Activated CD4-positive, CD25-positive, alpha-beta regulatory T cell treated with anti-CD3 and anti-CD28 coated beads, Interleukin-2, amount 50 U/mL, for 24 hours (primary cell): ENCODE measurements at regions not wholly inside any gene's neighbourhood (a gene's known extent, or its start where the extent isn't known, plus 50 kb on each side); places are given as distances from the start of the nearest gene placed in this dataset.
"Not testable (repeated sequence)": the region's sequence is repeated elsewhere in the genome, so short reads cannot be mapped to it uniquely, and the experiment has no call there.

Experiments
- ATAC-seq, 2 donors: fragments of 150-1000 bp; cut with Tn5 transposase; one replicate each; pipeline ENCODE4 v1.10.0; 2021; ENCODE audit warnings: mild to moderate bottlenecking in 1 of 2, moderate library complexity in 1 of 2

DNA sequence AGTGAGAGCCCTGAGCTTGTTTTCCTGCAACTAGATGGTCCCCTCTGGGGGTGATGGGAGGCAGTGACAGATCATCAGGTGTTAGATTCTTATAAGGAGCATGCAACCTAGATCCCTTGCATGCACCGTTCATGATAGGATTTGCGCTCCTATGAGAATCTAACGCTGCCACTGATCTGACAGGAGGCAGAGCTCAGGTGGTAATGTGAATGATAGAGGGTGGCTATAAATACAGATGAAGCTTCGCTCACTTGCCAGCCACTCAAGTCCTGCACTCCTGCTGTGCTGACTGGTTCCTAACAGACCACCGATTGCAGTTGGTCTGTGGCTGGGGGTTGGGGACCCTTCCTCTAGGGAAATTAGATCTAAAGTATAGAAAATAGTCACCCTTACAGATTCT is 290.6 kb upstream of the ADCY2 start:
- ATAC-seq = no peak

DNA sequence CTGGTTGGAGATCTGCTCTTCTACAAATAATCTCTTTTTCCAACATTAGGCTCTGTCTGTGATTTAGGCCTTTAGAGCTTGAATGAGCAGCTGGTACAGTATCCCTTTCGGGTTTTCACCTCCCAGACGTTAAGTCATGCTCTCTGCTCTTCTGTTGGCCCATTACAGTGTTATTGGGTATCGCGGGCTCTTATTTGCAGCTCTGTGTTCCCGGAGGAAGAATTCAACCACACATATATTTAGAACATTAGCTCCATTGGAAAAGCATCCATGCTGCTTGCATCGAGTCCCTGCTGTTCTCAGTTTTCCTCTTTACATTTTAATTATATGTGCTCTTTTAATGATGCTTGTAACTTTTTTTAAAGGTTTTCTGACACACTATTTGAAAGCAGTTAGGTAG is 278.0 kb upstream of the ADCY2 start:
- no peak for ATAC-seq

DNA sequence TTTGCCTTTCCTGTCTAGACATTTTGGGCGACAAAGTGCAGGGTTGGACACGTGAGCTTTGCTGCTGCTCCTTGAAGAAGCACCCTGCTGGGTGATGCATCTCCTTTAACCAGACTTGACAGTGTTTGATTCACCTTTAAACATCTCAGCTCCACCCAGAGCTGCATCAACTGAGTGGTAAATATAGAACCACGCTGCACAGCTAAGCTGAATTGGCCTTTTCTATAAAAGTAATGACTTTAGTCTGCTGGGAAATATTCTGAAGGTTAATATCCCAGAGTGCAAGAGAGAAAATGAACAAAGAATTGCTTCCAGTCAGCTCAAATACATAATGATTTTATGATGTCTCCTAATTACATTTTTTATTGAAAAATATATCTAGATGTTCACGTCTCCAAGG is 264.3 kb upstream of the ADCY2 start:
- ATAC-seq = no peak

DNA sequence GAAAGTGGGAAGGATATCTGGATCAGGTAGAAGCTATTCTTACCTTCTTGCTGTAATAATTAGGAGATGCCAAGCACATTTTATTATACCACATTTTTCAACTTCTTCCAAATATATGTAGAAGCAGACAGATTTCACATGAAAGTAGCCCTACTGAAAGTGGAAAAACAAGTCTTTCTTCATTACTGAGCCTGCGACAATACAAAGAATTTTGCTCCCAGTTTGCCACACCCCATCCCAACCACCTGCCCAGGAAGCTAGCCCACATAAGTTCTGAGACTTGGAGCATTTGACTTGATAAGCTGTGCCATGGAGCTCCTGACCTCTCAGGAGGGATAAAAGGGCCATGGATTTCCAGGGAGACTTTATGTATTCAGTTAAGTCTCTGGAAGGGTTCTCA is 249.1 kb upstream of the ADCY2 start:
- no peak for ATAC-seq

DNA sequence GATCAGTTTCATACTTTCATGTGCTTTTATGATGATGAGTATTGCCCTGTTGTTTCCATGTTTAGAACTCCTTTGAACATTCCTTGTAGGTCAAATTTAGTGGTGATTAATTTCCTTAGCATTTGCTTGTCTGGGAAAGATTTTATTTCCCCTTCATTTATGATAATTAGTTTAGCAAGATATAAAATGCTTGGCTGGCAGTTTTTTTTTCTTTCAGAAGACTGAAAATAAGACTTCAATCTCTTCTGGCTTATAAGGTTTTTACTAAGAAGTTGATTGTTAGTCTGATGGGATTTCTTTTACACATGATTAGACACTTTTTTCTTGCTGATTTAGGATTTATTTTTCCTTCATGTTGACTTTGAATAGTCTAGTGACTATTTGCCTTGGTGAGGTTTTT is 238.9 kb upstream of the ADCY2 start:
- no peak for ATAC-seq

DNA sequence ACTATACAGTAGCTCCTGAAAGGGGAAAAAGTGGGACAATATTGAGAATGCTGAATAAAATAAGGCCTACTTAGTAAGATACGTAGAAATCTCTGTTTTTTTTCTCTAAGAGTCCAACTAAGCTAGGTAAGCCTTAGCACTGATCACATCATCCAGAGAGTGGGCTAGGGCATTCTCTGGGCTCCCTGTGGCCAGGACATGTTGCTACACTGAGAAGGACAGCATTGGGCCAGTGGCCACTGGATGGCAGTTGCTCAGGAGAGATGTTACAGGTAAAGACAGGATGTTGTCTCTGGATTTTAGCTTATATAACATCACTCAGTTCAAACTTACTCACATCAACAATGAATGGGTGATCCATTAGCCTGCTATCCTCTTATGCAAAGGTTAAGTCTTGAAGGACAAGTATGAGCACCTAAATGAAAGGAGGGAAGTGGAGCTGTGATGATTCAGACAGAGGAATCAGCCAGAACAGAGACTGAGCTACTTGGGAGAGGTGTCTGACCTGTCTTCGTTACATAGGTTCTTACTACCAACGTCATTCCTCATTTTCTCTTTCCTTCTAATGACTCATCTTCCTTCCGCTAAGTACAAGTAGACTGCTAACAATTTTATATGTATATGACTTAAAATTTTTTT is 226.6 kb upstream of the ADCY2 start:
- ATAC-seq = no peak

DNA sequence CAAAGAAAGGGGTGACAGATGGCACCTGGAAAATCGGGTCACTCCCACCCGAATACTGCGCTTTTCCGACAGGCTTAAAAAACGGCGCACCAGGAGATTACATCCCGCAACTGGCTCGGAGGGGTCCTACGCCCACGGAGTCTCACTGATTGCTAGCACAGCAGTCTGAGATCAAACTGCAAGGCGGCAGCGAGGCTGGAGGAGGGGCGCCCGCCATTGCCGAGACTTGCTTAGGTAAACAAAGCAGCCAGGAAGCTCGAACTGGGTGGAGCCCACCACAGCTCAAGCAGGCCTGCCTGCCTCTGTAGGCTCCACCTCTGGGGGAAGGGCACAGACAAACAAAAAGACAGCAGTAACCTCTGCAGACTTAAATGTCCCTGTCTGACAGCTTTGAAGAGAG is 225.2 kb upstream of the ADCY2 start:
- not testable (repeated sequence) for ATAC-seq

DNA sequence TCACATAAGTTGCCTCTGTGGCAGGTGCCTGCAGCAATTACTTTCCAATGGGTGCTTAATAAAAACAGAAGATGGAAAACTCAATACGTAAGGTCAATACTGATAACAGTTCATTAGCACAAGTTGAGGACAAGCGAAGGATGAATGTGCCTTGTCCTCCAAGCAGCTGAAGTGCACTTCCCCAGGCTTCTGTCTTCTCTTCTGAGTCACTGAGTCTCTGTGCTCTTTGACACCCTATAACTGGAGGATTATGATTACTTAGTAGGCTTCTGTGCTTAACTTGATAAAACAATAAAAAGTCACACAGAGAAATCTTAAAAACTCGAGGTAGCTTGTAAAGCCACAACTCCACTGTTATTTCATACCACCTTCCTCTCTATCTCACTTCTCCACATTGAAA is 216.6 kb upstream of the ADCY2 start:
- ATAC-seq = no peak

DNA sequence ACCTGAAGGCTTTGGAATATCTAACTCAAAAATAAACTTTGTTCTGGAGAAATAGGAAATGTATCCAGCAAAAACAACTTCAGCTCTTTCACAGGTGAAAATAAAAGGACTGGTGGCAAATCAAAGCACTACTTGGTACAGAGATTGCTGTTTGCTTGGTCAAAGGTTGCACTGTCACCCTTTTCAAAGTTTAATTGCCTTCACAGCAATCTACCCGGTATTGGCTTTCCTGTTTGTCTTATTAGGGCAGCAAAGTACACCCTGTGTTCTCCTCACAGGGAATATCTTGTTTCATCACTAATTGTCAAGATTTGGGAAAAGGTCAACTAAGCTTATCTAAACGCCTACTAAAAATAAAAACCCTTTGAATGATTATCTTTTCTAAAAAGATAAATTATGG is 214.1 kb upstream of the ADCY2 start:
- ATAC-seq = no peak

DNA sequence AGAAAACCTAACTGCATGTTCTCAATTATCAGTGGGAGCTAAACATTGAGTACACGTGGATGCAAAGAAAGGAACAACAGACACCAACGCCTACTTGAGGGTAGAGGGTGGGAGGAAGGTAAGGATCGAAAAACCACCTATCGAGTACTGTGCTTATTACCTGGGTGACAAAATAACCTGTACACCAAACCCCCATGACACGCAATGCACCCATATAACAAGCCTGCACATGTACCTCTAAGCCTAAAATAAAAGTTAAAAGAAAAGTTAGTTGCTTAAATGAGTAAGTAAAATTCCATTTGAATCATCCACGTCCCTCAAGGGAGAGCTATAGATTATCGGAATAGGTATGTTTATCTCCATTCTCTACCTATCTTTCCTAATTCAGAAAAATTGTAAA is 210.2 kb upstream of the ADCY2 start:
- ATAC-seq = no peak

DNA sequence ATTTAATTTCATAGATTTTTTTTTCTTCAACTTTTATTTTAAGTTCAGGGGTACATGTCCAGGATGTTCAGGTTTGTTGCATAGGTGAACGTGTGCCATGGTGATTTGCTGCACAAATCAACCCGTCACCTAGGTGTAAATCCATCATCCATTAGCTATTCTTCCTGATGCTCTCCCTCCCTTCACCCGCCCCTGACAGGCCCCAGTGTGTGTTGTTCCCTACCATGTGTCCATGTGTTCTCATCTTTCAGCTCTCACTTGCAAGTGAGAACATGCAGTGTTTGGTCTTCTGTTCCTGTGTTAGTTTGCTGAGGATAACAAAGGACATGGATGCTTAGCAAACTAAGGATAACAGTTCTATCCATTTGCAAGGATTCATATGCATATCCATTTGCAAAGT is 209.1 kb upstream of the ADCY2 start:
- no peak for ATAC-seq

DNA sequence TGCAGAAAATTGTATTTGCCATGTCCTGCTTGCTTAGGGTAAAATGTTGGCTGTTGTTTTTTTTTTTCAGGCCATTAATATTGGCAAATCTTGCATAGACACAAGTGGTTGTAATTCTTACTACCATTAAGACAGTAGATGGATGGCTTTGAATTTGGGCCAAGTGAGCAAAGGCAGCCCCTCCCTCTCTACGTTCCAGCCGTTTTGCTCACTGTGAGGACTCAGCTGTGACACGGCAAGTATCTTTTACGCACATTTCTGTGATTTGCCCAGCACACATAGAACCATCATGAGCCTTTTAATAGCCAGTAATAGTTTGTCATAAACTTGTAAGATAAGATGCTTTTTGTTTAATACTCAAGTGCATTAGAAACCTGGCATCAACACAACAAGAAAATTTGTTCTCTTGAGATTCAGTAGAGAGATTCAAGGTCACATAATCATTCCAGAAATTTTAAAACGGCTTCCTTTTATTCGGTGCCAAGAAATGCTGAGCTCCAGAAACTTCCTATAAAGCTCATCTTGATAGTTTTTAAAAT is 205.2 kb upstream of the ADCY2 start:
- no peak for ATAC-seq

DNA sequence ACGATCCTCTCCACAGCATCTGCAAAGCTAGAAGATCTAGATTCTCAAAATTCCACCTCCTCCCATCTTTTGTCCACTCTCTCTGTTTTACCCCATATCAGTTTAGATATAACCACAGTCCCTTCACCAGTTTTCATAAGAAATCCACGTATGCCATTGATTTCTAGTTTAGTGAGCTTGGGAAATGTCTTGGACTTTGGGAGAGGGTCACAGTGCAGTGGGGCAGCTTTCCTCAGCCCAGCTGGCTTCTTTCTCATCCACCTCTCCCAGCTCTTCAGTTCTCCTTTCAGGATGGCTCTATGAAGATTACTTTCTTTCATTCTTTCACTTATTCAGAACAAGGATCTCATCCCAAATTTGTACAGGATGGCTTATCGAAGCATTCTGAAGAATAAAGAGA is 203.9 kb upstream of the ADCY2 start:
- ATAC-seq = no peak

DNA sequence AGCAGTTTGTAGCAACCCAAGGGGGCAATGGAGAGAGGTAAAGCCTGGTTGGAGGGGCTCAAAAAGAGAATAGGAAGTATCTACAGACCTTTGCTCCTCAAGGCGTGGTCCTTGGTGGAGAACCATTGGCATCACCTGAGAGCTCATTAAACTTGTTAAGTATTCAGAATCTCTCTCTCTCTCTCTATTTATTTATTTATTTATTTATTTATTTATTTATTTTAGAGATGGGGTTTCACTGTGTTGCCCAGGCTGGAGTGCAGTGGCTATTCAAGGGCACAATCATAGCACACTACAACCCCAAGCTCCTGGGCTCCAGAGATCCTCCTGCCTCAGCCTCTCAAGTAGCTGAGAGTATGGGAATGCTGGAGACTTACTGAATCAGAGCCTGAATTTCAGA is 193.1 kb upstream of the ADCY2 start:
- ATAC-seq = no peak

DNA sequence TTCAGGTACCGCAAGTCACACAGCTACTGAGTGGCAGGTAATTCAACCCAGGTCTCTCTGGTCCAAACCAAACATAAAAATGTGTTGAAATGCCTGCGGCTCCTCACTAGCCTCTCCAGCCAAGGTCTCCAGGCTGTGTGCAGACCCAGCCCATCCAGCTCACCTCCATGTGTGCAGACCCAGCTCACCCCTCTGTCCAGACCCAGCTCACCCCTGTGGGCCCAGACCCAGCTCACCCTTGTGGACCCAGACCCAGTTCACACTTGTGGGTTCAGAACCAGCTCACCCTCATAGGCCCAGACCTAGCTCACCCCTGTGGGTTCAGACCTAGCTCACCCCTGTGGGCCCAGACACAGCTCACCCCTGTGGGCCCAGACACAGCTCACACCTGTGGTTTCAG is 188.0 kb upstream of the ADCY2 start:
- no peak for ATAC-seq

DNA sequence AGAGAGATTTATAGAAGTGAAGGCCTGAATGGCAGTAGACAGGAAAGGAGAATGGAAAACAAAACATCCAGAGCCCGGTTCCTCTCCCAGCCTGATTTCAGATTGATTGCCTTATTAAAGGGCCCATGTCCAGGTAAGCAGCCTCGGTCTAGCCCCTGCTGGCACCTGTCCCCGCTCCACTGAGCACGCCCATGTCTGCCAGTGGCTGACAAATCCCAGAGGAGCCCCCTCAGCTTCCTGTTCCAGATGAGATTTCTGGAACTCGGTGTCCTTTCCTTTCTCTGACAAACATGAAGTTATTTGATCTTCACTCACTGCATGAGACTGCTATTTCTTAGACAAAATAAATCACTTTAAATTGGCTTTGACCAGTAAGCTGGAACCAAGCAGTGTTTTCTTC is 187.0 kb upstream of the ADCY2 start:
- ATAC-seq = no peak

DNA sequence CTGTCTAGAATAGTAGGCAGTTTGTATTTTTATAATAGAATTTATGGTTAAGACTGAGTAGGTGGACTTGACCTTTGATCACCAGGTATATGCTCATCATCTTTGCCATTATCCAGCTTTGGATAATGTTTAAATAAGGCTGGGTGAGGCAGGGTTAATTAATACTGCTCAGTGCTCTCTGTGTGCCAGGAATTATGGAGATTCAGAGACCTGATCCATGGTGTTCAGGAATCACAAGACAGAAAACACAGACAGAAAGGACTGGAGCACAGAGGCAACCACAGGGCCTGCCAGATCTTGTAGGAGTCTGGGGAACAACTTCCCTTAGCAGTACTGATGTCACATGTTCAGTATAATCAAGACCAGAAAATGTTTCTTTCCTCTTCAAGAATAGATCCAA is 186.3 kb upstream of the ADCY2 start:
- ATAC-seq = no peak

DNA sequence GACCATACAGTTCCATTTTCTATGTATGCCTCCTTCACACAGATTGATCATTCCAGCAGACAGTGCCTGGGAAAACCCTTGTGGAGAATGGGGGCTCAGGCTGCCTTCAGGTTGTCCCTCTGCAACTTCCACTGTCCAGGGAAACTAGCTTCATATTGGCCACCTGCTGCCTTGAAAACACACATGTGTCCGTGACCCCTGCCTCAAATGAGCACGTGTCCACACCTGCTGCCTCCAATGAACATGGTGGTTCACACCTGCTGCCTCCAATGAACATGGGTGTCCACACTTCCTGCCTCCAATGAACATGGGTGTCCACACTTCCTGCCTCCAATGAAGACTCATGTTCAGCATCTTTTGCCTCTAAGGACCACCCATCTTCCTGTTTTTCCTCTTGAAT is 185.4 kb upstream of the ADCY2 start:
- no peak for ATAC-seq

DNA sequence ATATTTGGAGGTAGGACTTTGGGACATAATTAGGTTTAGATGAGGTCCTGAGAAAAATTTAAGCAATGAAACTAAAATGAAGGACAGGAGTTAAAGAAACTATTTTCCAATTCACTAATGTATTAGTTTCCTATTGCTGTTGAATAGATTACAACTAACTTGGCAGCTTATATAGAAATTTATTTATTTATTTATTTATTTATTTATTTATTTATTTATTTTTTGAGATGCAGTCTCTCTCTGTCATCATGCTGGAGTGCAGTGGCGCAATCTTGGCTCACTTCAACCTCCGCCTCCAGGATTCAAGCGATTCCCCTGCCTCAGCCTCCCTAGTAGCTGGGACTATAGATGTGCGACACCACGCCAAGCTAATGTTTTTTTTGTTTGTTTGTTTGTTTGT is 182.4 kb upstream of the ADCY2 start:
- ATAC-seq = no peak

DNA sequence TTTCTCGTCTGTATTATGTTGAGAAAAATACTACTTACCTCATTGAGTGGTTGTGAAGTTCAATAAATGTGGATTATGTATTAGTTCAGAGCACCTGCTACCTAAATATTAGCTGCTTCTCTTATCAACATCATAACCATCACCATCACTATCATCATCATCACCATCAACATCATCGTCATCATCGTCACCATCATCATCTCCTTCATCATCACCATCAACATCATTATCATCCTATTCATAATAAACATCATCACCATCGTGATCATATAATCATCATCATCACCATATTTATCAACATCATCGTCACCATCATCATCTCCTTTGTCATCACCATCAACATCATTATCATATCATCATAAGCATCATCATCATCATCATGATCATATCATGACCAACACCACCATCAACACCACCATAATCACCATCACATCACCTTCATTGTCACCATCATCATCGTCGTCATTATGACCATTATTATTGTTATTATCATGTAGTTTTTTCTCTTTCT is 181.0 kb upstream of the ADCY2 start:
- ATAC-seq = no peak

DNA sequence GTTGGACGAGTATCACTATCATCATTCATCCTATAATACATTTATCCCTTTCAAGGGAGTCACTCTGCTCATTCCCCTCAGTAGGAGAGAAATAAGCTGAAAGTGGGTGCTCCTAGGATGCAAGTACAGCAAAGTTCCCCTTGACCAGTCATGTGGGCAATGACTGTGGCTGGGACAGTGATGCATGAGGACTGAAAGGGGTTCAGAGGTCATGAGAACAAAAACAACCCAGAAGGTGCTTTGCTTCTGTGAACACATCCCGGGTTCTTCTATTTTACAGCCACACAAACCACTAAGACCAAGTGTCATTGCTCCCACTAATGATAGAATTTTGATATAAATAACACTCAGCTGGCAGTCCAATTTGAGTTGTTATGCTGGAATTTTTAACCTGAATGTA is 177.8 kb upstream of the ADCY2 start:
- ATAC-seq = no peak

DNA sequence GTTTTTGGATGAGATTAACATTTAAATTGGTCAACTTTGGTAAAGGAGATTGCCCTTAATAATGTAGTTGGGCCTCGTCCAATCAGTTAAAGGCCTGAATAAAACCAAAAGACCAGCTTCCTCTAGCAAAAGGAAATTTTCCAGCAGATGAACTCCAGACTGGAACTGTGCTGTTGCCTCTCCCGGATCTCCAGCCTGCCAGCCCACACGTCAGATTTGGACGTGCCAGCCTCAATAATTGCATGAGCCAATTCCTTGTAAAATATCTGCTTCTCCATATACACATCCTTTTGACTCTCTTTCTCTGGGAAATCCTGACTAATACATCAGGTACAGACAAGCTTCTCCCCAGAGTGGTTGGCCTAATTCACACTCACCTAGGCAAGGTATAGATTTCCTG is 175.8 kb upstream of the ADCY2 start:
- ATAC-seq = no peak

DNA sequence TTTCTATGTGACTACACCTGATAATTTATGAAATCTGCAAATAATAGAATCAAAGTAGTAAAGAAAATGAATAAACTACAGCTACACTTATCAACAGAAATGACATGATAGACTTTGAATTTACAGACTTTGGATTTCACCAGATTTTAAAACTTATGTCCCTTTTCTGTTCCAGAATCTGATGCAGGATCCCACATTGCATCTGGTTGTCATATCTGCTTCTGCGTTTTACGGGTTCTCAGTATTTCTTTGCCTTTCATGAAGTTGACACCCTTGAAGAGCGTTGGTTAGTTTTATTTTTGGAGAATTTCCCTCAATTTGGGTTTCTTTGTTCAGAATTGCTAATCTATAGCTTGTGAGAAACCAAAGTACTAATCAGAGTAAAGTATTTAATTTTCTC is 174.9 kb upstream of the ADCY2 start:
- no peak for ATAC-seq

DNA sequence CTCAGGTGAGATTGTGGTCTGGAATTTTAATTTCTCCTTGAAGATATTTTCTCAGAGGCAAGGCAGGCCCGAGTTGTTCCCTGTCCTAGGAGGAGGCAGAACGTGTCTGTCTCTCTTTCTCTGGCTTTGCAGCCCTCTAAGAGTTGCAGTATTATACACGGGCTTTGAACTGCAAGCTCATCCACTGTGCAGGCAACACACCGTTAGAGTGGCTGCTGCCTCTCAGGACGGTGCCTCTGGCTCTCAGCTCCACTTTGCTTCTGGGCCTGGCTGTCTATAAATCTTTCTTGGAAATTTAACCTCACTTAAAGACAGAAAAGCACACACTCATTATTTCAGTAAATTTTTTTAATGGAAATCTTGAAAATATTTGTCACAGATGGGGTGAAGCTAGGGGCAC is 170.1 kb upstream of the ADCY2 start:
- no peak for ATAC-seq

DNA sequence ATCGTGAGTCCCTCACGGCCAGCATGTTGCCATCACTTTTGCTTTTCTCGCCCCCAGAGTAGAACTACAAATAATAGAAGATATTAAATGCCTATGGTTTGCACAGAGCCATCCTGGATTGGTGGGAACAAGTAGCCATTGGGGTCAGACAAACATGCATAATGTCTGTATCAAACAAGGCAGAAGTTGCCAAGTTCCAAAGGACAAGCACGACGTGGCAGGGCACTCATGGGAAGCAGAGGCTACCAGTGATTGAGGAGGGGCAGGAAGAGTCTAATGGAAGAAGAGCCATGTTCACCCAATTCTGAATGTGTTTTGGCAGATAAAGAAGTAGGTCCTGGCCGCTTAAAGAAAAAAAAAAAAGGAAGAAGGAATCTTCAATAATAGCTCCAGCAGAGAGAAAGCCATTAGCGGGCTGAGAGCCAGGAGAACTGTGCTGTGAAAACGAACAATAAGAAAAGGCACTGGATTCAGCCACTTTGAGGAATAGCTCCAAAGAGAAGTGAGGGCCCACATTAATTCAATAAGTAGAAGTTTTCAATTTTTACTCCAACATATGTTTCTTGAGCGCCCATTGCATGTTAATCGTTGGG is 153.7 kb upstream of the ADCY2 start:
- ATAC-seq = no peak
